IPS DF 4.7 (cell line): ENCODE measurements at regions not wholly inside any gene's neighbourhood (a gene's known extent, or its start where the extent isn't known, plus 50 kb on each side); places are given as distances from the start of the nearest gene placed in this dataset.

Experiments
- DNase-seq: peaks from one replicate; pipeline ENCODE4 v3.0.0-alpha.2; 2013; ENCODE audit warnings: low spot score; ENCODE audit errors: extremely low read depth

DNA sequence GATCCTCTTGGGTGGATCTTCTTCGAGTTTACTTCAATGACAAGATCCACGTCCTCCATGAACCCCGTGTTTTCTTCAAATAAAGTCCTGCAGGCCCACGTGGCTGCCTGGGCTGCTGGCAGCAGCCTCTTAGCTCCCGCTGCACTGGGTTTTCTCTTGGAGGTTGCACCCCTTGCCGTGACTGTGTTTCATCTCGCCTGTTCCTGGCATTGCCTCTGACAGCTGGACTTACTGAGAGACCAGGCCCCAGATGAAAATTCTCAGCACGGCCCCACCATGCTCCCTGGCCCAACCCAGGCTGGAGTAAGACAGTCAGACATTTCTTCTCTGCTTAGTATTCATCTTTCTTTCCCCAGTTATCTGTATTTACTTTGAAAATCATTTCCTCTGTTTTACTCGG lies 274.8 kb upstream of the RUNX1 start:
- DNase-seq, result no peak

DNA sequence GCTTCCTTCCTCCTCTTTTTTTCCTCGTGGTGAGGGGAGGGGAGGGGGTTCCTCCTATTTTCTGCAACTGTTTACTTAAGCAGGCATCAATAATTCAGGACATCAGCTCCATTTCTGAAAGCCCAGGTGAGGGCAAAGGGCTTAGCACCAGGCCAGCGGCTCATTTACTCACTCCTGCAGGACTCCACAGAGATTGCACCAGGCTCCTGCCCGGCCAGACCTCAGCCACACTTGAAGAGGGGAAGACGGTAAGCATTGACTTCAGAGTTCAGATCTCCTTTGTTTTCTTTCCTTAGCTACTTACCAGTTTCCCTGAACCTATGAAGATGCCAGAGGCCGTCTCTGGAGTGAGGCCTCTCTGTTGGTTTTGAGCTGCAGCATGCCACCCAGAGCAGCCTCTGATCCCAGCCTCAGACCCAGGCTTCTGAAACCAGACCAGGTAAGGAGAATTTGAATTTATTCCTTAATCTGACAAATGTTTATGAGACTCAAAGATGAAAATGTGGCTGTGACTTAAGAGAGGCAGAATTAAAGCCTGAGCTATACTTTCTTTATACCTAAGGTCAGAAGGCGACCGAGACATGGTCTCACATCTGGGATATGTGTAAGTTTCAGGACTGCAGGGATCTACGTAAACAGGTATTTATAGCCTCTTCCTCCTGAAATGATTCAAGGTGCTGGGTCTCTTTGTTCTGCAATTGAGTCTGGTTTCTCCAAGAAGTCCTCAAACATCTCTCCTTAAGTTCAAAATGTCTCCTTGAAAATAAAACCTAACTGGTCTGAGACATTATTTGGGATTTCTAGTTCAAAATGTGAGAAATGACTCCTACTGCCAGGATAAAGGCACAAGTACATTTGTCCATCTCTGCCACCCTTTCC lies 272.5 kb upstream of the RUNX1 start:
- no peak for DNase-seq

DNA sequence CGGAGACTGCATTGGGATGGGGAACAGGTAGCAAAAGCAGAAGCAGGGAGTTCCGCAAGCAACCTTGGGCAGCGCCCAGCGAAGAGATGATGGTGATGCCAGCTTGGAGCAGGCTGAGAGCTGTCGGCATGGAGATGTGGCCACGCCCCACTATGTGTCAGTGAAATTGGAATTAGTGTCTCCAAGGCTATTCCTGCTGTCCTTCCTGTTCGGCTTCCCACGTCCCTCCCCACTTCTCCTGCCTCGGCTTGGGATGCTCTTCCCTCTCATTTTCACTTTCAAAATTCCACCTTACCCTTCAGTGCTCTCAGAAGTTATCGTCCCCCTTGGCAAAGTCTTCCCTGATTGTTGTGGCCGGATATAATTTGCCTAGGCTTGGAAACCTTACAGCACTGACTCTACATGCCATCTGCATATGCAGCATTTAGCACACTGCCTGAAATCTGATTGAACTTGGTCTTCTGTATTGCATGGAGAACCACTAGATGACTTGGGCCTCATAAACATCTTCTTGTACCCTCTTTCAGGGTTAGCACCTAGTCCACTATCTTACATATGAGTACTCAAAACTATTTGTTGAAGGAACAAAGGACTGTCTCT lies 270.7 kb upstream of the RUNX1 start:
- DNase-seq, result no peak

DNA sequence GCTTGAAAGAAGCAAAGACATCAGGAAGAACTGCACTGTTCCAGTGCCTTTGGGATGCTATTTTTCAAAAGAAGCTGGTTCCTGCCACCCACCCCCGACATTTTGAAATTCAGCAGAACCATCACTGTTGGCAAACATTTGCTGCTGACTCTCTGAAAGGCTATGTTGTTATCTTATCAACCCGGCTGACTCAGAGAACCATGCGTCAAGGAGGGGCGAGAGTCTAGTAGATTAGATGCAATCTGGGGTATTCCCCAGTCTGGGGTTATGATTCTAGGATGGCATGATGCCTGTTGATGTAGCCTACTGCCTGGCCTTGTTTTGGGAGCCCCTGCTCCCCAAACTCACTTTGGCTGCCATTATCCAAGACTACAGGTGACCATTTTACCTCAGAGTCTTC lies 267.8 kb upstream of the RUNX1 start:
- DNase-seq, result no peak

DNA sequence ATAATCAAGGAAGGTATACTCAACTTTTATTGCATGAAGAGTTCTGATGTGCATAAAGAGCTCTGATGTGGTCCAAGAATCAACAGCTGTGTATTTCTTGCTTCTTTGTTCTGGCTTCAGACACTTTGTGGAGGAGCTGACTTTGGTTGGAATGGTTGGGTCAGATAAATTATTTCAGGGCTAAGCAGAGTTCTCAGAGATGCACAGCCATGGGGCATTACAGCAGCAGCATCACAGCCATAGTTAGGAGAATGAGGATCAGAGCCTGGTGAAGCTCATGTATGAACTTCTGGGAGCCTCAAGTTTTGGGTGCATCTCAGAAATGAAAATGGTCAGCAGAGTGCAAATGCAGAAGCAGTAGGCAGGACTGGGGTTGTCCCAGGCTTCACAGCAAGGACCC lies 267.4 kb upstream of the RUNX1 start:
- DNase-seq, result no peak

DNA sequence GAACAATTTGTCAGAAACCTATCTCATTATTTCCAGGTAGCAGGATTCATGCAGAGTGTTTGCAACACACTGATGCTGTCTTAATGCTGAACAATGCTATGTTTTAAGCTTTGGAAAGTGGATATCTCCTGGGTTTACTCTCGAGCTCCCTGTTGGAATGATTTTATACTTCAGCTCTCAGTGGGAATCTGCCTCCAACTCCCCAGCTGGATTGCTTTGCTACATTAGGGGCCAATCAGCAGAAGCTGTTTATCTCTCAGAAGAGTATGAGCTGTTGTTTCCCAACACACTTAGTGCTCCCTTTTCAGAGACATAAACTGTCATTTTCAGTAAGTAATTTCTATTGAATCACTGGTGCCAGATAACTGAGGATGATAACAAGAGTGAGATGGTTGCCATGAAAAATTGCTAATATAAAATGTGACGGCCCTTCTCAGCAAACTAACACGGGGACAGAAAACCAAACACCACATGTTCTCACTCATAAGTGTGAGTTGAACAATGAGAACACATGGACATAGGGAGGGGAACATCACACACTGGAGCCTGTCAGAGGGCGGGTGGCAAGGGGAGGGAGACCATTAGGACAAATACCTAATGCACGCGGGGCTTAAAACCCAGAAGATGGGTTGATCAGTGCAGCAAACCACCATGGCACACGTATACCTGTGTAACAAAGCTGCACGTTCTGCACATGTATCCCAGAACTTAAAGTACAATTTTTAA lies 265.9 kb upstream of the RUNX1 start:
- DNase-seq, result no peak

DNA sequence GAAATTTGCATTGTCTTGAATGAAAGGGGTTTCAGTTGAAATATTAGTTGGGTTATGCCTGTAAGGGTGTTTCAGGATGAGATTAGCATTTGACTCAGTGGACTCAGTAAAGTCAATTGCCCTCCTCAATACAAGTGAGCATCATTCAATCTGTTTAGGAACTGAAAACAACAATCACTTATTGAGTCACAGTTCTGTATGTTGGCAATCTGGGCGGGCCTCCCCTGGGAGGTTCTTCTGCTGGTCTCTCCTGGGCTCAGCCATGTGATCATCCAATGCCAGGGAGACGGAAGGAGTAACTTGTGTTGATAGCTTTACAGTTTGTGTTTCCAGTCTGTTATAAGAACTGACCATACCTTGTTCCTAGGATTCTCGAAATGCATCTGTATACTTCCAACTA lies 262.9 kb upstream of the RUNX1 start:
- DNase-seq, result no peak

DNA sequence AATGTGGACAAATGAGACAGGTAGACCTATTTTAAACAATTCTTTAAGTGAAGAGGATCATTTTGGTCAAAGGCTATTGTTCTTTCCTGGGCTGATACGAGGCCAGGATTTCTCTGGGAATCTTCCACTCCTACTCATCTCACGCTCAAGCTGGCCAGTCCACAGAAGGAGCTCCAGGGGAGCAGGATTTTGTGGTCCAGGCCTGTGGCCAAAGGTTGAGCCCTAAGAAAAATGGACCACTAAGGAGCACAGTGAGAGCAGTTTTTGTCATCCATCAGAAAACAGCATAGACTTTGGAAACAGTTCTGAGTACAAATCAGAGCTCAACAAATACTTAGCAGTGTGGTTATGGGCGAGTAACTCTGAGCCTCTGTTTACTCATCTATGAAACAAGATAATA lies 260.2 kb upstream of the RUNX1 start:
- no peak for DNase-seq

DNA sequence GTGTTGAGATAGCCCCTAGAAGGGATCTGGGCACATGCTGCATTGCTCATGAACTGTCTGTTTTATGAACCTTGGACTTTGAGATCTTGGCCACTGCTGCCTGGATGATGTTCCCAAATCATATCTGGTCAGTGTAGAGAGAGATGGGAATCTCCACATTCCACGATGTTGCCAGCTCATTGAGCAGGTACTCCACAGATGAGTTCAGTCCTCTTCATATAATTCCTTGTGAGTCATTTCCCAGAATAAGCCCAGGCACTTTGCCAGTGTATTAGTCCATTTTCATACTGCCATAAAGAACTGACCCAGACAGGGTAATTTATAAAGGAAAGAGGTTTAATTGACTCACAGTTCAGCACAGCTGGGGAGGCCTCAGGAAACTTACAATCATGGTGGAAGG lies 254.0 kb upstream of the RUNX1 start:
- DNase-seq, result no peak

DNA sequence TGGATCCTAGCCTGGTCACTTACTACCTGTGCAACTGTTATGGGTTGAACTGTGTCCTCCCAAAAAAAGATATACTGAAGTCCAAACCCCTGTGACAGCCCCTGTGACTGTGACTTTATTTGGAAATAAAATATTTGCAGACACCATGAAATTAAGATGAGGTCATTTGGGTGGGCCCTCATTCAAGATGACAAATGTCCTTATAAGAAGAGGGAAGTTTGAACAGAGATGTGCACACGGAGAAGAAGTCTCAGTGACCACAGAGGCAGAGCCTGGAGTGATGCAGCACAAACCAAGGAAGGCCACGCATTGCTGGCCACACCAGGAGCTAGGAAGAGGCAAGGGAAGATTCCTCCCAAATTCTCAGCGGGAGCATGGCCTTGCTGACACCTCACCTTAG lies 249.7 kb upstream of the RUNX1 start:
- no peak for DNase-seq

DNA sequence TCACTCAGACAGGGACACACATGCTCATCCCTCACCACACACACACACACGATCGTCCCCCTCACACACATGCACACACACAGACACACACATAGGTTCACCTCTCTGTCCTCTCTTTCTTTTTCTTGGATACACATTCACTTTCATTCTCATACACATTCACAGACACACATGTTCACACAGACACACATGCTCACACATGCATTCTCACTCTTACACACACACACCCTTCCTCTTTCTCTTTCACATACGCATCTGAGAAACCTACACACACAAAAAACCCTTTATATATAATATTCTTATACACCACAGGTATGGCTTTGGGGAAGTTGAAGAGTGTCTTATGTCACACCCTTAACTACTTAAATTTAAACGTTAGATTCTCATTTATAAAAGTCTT lies 248.6 kb upstream of the RUNX1 start:
- no peak for DNase-seq

DNA sequence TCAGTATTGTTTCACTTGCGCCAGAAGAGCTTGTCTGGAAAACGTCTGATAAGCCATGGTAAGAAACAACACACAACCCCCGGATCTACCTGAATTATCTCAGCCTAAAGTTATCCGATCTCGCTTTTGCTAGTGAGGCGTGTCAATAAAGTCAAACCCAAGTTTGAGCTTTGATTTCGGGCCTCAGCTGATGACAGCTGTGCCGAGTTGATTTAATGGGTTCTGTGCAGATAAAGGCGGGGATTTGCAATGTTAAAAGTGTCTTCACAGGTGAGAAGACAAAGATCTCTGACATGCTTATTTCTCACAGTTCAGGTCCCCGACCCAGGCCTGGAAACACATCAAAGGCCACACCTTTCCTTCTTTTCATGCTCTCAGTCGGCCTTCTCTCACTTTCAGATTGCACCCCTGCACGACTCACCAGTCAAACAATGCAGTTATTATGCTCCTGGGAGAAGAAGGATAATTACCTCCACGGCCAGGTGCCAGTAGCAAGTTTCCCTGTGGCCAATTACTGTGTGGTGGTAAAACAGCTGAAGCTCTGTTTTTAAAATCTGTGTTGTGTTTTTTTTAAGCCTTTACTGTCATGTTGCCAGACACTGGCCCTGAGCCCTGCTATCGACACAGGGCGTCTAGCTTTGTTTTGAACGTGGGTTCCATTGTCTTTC lies 245.3 kb upstream of the RUNX1 start:
- no peak for DNase-seq

DNA sequence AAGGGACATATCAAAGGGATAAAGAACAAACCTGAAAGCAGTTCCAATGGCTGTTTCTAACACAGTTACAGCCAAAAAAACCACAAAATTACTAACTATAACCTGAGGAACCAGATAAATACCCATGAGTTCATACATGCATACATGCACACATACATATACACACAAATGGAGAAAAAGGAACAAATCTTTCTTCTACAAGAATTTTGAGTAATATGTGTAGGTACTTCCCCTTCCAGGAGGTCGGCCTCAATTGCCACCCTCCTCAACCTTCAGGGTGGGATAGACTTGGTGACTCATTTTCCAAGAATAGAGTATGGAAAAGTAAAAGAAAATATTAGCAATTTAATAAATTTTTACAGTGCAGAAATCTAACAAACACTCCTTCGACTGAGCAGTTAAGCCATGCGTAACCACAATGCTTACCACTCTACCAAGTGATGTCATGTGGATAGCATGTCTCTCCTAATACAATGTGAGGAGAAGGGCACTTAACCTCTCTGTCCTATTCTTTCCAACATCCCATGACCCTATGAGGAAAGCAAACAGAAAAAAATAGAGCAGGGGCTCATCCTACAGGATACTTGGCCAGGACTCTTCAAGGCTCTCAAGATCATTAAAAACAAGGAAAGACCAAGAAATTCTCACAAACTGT lies 243.0 kb upstream of the RUNX1 start:
- DNase-seq, result no peak

DNA sequence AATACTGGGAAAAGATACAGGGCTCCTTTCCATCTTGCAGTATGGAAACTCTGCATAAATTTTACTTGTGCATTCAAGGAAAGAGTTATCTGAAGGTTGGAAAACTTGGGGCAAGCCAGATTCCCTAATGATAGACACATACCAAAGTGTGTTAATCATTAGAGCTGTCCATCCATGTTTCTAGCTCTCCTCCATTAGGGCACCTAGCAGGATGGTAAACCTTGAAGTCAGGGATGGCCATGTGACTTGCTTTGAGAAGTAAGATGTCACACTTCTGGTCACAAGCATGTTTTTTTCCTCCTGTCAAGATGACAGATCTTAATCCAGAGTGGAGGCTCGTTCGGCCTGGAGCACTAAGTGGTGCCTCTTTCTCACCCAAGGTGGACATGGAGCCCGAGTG lies 241.9 kb upstream of the RUNX1 start:
- DNase-seq, result no peak

DNA sequence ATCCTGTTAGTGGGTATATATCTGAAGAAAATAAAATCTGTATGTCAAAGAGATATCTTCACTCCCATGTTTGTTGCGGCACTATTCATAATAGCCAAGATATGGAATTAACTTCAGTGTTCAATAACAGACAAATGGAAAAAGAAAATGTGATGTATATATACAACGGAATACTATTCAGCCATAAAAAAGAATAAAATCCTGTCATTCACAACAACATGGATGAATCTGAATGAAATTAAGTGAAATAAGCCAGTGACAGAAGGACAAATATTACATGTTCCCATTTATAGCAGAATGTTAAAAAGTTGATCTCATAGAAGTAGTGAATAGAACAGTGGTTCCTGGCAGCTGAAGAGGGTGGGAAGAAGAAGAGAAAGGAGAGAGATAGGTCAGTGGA lies 239.1 kb upstream of the RUNX1 start:
- no peak for DNase-seq

DNA sequence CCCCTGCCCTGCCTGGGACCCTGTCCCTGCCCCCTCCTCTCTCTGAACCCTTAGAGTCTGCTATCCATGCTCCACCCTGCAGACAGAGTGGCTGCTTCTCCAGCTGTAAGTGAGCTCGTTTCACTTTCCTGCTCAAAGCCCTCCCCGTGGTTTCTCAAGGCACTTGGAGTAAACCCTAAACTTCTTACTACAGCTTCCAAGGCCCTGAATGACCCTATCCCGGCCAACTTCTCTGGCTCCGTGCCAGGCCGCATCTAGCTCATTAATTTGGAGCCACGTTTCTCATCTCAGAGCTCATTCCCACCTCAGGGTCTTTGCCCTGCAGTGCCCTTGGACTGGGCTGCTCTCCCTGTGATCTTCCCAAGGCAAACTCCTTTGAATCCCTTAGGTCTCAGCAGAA lies 235.1 kb upstream of the RUNX1 start:
- no peak for DNase-seq

DNA sequence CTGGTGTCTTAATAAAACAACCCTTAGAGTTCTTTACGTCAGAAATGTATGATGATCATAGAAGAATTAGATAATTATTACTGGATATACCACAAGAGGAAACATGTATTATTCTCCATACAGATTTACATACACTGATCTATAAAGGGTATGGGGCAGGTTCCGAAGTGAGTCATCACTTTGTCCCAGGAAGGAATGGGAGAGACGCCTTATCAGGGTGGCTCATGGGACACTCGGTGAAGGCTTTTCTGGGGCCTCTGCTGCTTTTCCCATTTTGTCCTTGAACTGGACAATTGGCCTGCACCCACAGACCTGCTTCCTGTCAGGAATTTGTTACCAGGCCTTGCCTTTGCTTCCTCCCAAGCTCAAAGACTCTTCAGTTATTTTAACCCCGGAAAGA lies 233.8 kb upstream of the RUNX1 start:
- no peak for DNase-seq

DNA sequence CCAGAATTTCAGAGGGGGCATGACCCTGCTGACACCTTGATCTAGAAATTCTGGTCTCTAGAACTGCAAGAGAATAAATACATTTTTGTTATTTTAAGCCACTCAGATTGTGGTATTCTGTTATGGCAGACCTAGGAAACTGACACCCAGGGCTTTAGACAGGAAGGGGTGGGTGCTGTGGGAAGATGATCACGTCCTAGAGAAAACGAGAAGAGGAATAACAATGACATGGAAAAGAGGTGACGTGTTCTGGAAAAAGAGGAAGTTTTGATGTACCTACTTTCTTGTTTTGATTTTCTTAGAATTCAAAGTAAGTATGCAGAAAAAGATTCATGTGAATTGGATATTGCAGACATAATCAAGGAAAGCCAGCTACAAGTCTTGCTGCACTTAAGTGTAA lies 232.9 kb upstream of the RUNX1 start:
- DNase-seq, result no peak

DNA sequence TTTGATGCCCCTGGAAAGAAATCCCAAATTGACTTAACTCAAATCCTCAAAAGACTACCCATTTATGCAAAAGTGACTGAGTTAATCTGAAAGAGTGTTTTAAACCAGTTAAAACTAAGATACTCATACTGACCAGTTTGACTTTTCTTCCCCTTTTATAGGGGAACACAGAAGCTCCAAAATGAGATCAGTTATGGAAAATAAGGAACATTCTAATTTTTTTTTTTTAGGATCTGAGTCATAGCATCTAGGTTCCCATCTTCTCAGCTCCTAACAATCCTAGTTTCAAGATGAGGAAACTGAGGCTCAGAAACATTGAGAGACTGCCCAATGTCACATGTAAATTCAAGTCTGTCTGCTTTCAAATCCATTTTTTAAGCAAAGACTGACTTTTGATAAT lies 231.1 kb upstream of the RUNX1 start:
- DNase-seq, result no peak

DNA sequence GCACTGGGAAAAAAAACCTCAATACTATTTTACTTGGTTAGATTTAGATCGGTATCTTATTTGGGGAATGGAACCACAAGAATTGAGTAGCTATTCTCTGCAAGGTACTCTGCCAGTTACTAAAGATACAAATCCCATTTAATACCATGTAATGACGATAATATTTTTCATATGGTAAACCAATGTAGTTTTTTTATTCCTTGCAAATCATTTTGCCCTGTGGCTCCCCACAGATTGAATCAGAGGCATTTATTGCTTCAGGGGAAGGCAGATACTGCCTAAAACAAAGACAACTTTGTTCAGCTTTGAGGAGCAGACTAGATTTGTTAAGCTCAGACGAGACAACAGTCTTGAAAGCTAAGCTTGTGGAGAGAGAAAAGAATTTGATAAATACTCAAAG lies 226.7 kb upstream of the RUNX1 start:
- DNase-seq, result no peak

DNA sequence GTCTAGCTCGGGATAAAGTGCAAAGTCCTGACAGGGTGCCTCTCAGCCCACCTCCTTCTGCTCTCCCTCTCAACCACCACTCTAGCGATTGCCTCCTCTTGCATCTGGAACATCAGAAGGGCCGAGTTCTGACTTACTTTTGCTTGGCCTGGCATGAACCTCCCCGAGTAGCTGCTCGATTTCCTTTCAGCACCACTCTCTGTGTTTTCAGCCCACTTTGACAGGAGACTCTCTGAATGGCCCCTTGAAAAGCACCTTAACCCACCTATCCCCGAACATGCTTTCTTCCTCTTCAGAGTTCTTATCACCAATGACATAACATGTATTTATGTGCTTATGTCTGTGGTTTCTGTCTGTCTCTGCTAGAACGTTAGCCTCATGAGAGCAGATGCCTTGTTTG lies 225.8 kb upstream of the RUNX1 start:
- no peak for DNase-seq

DNA sequence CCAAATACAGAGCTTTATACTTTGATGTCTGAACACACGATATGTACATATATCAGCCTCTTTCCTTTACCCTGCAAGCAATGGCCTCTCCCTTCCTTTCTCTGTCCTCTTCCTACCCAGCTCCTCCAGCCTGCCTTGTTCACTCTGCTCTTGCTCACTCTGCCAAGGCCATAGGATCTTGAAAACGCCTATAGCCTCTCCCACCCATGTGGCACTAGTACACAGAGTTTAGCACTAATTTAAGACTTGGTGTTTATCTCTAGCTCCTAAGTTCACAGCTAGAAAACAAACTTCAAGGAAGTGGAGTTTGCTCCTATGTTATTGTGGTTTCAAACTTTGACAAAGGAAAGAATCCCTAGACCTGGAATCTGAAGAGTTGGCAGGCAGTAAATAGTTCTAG lies 225.0 kb upstream of the RUNX1 start:
- no peak for DNase-seq
